ENCODE measurements at regions not wholly inside any gene's neighbourhood (a gene's known extent, or its start where the extent isn't known, plus 50 kb on each side); places are given as distances from the start of the nearest gene placed in this dataset.

DNA sequence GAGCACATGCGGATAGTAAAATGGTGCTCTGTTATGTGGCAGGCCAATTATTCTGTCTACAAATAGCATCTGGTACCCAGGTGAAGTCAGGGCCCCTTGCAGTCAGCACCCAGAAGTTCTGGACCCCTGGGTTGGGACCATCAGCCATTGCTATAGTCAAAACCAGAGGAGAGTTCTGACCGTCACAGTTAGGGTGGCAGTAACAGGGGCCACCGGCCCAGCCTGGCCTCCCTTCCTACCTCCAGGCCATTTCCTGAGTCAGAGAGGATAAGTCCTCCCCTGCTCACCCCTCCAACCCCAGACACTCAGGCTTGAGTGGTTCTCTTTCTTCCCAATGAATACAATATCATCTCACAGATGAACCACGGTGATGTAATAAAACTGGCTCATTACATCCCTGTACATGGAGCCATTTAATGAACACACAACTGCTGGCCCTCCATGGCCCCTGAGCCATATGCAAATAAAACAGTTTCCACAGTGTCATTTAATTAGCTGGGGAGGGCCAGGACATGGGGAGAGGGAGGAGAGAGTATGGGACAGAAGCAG, 673.6 kb downstream of the MATN1 start:
- H3K9ac ChIP-seq (ENCODE audit: low read length in 2 of 2), result no peak overlapping the region
- H3K27ac ChIP-seq (ENCODE audit: low read length), result no peak overlapping the region
- H3K27me3 ChIP-seq (ENCODE audit: control insufficient read depth in 1 of 2, insufficient read depth in 2 of 2, low read length in 2 of 2), result peaks cover 11 to 30% of the 10 kb centered on the region in 2 donors
- H3K4me3 ChIP-seq (ENCODE audit: low read length in 2 of 2), result no peak overlapping the region
- H3K4me1 ChIP-seq (ENCODE audit: control insufficient read depth, insufficient read depth, low read length), result no peaks in the 10 kb centered on the region
- H3K9me3 ChIP-seq (ENCODE audit: control insufficient read depth in 2 of 2, low read length in 2 of 2), result no peaks in the 10 kb centered on the region
- H3K36me3 ChIP-seq (ENCODE audit: control insufficient read depth in 2 of 2, insufficient read depth in 2 of 2, low read length in 2 of 2), result no peaks in the 10 kb centered on the region

DNA sequence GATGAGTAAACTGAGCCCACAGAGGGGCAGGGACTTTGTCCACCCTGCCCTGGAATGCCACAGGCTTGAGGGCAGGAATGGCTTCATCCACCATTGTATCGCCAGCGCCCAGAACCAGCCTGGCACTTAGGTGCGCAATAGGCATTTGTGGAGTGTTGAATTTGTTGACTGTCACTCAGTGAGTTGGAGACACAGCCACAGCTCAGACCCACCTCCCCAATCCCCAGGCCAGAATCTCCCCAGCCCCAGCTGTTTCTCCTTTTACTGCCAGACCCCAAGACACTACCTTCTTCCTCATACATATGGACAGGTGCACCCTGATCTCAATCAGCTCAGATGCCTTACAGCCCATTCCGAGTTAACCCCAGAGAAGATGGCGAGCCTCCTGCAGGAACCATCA, 674.5 kb downstream of the MATN1 start:
- H3K9me3 ChIP-seq (ENCODE audit: control insufficient read depth in 2 of 2, low read length in 2 of 2), result no peaks in the 10 kb centered on the region
- no peaks in the 10 kb centered on the region for H3K36me3 ChIP-seq (ENCODE audit: control insufficient read depth in 2 of 2, insufficient read depth in 2 of 2, low read length in 2 of 2)
- peaks cover 11 to 30% of the 10 kb centered on the region in 2 donors for H3K27me3 ChIP-seq (ENCODE audit: control insufficient read depth in 1 of 2, insufficient read depth in 2 of 2, low read length in 2 of 2)
- no peak overlapping the region for H3K9ac ChIP-seq (ENCODE audit: low read length in 2 of 2)
- H3K4me3 ChIP-seq (ENCODE audit: low read length in 2 of 2), result no peak overlapping the region
- no peaks in the 10 kb centered on the region for H3K4me1 ChIP-seq (ENCODE audit: control insufficient read depth, insufficient read depth, low read length)
- H3K27ac ChIP-seq (ENCODE audit: low read length), result no peak overlapping the region

DNA sequence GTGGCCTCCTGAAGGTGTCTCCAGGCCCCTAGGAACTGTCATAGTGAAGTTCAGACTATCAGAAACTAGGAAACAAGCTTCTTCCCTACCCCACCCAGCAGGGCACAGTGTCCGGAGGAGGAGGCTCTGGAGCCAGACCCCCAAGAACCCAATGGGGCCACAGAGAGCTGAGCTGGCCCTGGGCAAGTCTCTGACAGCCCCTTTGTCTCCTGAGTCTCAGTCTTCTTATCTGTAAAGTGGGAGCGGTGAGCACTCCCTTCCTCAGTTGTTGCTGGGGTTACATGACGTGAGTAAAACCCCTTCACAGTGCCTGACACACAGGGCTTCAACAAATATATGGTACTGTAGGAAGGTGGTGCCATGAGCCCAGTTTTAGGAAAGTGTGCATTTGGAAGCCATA, 675.8 kb downstream of the MATN1 start:
- H3K9me3 ChIP-seq (ENCODE audit: control insufficient read depth in 2 of 2, low read length in 2 of 2), result no peaks in the 10 kb centered on the region
- H3K27ac ChIP-seq (ENCODE audit: low read length), result no peak overlapping the region
- H3K4me3 ChIP-seq (ENCODE audit: low read length in 2 of 2), result no peak overlapping the region
- peaks cover 11 to 24% of the 10 kb centered on the region in 2 donors for H3K27me3 ChIP-seq (ENCODE audit: control insufficient read depth in 1 of 2, insufficient read depth in 2 of 2, low read length in 2 of 2)
- H3K9ac ChIP-seq (ENCODE audit: low read length in 2 of 2), result no peak overlapping the region
- H3K4me1 ChIP-seq (ENCODE audit: control insufficient read depth, insufficient read depth, low read length), result no peaks in the 10 kb centered on the region
- H3K36me3 ChIP-seq (ENCODE audit: control insufficient read depth in 2 of 2, insufficient read depth in 2 of 2, low read length in 2 of 2), result no peaks in the 10 kb centered on the region

DNA sequence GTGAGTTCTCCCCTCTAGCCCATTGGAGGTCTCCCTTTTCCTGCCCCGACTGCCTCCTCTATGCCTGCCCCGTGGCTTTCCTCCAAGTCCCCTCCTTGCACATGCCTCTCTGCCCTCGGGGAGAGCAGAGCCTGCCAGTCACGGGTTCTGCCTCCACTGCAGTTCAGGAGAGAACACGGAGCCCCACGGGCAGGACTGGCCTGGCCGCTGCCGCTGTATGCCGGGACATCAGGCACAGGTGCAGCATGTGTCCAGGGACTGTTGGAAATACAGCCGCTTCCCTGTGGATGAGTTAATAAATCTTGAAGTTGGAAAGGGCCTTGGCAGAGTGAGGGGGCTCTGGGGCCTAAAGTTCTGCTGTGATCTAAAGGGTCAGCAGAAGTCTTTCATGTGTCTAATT, 676.6 kb downstream of the MATN1 start:
- Histone ChIP-seq H3K36me3 (ENCODE audit: control insufficient read depth in 2 of 2, insufficient read depth in 2 of 2, low read length in 2 of 2) (no peaks in the 10 kb centered on the region), H3K9ac (ENCODE audit: low read length in 2 of 2) (no peak overlapping the region), H3K4me3 (ENCODE audit: low read length in 2 of 2) (no peak overlapping the region), H3K9me3 (ENCODE audit: control insufficient read depth in 2 of 2, low read length in 2 of 2) (no peaks in the 10 kb centered on the region), H3K4me1 (ENCODE audit: control insufficient read depth, insufficient read depth, low read length) (no peaks in the 10 kb centered on the region), H3K27me3 (ENCODE audit: control insufficient read depth in 1 of 2, insufficient read depth in 2 of 2, low read length in 2 of 2) (peaks cover 8 to 20% of the 10 kb centered on the region in 2 donors), H3K27ac (ENCODE audit: low read length) (no peak overlapping the region)

DNA sequence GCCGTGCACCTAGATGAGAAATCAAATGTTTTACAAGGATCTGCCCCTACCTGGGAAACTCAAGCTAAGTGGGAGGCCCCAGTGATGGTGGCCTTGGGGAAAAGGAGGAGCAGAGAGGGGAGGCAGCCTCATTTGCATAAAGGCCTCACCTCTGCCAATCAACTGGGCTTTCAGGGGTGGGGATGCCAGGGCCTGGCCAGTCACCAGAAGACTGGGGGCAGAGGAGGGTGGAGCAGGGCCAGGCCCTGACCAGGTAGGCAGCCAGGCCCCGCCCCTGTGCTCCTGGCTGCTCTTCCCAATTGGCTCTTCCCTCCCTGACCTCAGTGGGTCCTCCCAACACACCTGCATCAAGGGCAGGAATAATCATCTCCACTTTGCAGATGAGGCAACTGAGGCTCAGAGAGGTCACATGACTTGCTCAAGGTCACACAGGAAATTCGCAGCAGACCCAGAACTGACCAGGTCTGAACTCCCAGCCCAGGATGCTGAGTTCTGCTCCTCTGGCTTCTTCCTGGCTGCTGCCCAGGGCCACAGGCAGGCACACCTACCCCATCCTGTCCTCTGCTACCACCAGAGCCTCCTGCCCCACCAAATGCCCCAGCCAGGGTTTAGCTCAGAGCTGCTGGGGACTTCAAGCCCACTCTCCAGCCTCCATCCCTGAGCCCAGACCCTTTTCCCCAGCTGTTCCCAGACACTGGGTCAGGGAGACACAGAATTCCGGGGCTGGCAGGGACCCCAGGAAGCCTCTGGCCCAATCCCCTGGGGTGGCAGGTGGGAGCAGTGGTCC, 677.9 kb downstream of the MATN1 start:
- H3K4me3 ChIP-seq (ENCODE audit: low read length in 2 of 2), result no peak overlapping the region
- peaks cover 8 to 13% of the 10 kb centered on the region in 2 donors for H3K27me3 ChIP-seq (ENCODE audit: control insufficient read depth in 1 of 2, insufficient read depth in 2 of 2, low read length in 2 of 2)
- no peaks in the 10 kb centered on the region for H3K9me3 ChIP-seq (ENCODE audit: control insufficient read depth in 2 of 2, low read length in 2 of 2)
- no peak overlapping the region for H3K9ac ChIP-seq (ENCODE audit: low read length in 2 of 2)
- H3K36me3 ChIP-seq (ENCODE audit: control insufficient read depth in 2 of 2, insufficient read depth in 2 of 2, low read length in 2 of 2), result no peaks in the 10 kb centered on the region
- no peaks in the 10 kb centered on the region for H3K4me1 ChIP-seq (ENCODE audit: control insufficient read depth, insufficient read depth, low read length)
- H3K27ac ChIP-seq (ENCODE audit: low read length), result no peak overlapping the region

DNA sequence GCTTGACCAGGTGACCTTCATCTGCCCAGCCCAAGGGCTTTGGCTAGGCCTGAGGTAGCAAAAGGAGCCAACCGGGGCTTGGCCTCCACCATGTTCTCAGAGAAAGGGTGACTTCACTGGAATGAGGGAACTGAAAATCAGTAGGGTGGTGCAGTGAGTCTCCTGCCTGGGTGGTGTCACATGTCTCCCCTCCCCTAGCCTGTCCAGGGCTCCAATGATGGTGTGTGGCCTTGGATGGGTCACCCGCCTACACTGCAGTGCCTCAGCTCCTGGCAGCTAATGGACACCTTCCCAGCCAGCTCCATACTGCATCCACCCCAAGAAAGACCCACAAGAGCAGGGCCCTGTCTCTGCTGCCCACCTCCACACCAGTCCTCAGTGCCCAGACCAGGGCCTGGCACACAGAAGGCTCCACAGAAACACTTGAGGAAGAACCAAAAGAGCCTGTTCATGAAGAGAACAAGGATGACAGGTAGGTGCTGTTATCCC, 678.7 kb downstream of the MATN1 start:
- H3K9me3 ChIP-seq (ENCODE audit: control insufficient read depth in 2 of 2, low read length in 2 of 2), result no peaks in the 10 kb centered on the region
- no peaks in the 10 kb centered on the region for H3K36me3 ChIP-seq (ENCODE audit: control insufficient read depth in 2 of 2, insufficient read depth in 2 of 2, low read length in 2 of 2)
- H3K4me1 ChIP-seq (ENCODE audit: control insufficient read depth, insufficient read depth, low read length), result no peaks in the 10 kb centered on the region
- H3K27me3 ChIP-seq (ENCODE audit: control insufficient read depth in 1 of 2, insufficient read depth in 2 of 2, low read length in 2 of 2), result peaks cover 5 to 10% of the 10 kb centered on the region in 2 donors
- H3K27ac ChIP-seq (ENCODE audit: low read length), result no peak overlapping the region
- no peak overlapping the region for H3K4me3 ChIP-seq (ENCODE audit: low read length in 2 of 2)
- no peak overlapping the region for H3K9ac ChIP-seq (ENCODE audit: low read length in 2 of 2)

DNA sequence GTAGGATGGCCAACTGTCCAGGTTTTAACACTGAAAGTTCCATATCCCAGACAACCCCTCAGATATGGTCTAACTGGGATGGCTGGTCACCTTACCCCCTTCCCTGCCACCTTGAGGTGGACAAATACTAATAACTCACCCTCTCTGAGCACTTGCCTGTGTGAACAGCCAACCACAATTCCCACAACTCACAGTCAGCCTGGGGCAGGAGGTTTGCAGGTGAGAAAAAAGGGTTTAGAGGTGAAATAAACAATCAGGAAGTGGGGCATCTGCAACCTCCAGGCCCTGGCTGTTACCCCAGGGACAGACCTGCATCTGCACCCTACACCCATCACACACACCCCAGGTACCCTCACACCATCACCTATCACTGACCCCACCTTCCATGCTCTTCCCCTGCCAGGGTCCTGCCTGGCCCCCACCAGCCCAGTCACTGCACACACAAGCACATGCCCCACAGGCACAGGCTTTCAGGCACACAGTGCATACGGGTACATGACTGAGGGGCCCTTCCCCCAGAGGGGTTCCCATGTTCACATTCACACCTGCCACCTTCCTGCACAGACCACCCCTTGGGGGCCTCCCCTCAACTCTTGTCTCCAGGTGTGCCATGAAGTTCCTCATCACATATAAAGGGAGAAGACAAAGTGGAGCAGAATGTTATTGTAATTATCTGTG, 679.5 kb downstream of the MATN1 start:
- H3K9ac ChIP-seq (ENCODE audit: low read length in 2 of 2), result no peak overlapping the region
- H3K27me3 ChIP-seq (ENCODE audit: control insufficient read depth in 1 of 2, insufficient read depth in 2 of 2, low read length in 2 of 2), result peaks cover 4 to 9% of the 10 kb centered on the region in 2 donors
- no peak overlapping the region for H3K4me3 ChIP-seq (ENCODE audit: low read length in 2 of 2)
- no peaks in the 10 kb centered on the region for H3K4me1 ChIP-seq (ENCODE audit: control insufficient read depth, insufficient read depth, low read length)
- H3K36me3 ChIP-seq (ENCODE audit: control insufficient read depth in 2 of 2, insufficient read depth in 2 of 2, low read length in 2 of 2), result no peaks in the 10 kb centered on the region
- H3K27ac ChIP-seq (ENCODE audit: low read length), result no peak overlapping the region
- H3K9me3 ChIP-seq (ENCODE audit: control insufficient read depth in 2 of 2, low read length in 2 of 2), result no peaks in the 10 kb centered on the region

DNA sequence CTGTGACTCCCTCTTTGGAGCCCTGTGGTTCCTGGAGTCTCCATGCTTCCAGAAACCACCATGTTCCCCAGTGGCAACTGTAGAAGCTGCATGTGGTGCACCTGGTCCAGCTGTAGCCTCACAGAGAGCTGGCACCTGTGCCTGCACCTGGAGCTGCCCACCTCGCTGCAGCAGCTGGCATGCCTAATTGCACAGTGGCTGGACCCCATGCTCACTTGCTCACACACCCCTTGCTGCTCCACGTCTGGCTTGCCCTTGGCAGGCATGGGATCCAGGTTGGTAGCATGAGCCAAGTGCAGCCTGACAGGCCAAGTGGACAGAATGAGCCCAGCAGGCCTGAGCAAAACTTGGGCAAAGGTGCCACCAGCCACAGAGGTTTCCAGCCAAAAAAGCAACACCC, 680.1 kb downstream of the MATN1 start:
- no peaks in the 10 kb centered on the region for H3K4me1 ChIP-seq (ENCODE audit: control insufficient read depth, insufficient read depth, low read length)
- H3K9ac ChIP-seq (ENCODE audit: low read length in 2 of 2), result no peak overlapping the region
- H3K27ac ChIP-seq (ENCODE audit: low read length), result no peak overlapping the region
- H3K36me3 ChIP-seq (ENCODE audit: control insufficient read depth in 2 of 2, insufficient read depth in 2 of 2, low read length in 2 of 2), result no peaks in the 10 kb centered on the region
- no peaks in the 10 kb centered on the region for H3K9me3 ChIP-seq (ENCODE audit: control insufficient read depth in 2 of 2, low read length in 2 of 2)
- H3K27me3 ChIP-seq (ENCODE audit: control insufficient read depth in 1 of 2, insufficient read depth in 2 of 2, low read length in 2 of 2), result peaks cover 4% of the 10 kb centered on the region in 2 donors
- no peak overlapping the region for H3K4me3 ChIP-seq (ENCODE audit: low read length in 2 of 2)

DNA sequence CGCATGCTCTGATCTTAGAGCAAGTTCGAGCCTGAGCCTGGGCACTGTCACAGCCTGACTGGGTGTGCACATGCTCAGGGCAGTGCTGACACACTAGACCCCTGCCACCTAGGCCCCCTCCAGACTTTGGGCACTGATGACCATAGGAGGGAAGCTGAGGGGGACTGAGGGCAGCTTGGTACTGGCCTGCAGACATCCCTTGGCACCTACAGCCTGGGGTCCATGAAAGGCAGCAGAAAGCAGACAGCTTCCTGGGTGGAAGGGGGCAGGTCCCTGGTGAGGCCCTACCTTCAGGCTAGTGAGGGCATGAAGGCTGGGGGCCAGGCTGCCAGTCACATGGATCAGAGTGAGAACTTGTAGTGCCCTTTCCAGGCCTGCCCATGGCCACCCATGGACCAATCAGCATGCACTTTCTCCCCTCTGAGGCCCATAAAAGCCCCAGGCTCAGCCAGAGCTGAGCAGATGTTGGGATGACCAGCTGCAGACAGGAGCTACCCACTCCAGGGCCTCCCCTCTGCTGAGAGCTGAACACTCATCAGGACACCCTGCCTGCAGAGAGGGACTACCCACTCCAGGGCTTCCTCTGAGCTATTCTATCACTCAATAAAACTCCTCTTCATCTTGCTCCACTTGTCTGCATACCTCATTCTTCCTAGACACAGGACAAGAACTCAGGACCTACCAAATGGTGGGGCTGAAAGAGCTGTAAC, 680.8 kb downstream of the MATN1 start:
- no peaks in the 10 kb centered on the region for H3K36me3 ChIP-seq (ENCODE audit: control insufficient read depth in 2 of 2, insufficient read depth in 2 of 2, low read length in 2 of 2)
- H3K27ac ChIP-seq (ENCODE audit: low read length), result no peak overlapping the region
- no peak overlapping the region for H3K9ac ChIP-seq (ENCODE audit: low read length in 2 of 2)
- H3K27me3 ChIP-seq (ENCODE audit: control insufficient read depth in 1 of 2, insufficient read depth in 2 of 2, low read length in 2 of 2), result peaks cover 3 to 4% of the 10 kb centered on the region in 2 donors
- no peaks in the 10 kb centered on the region for H3K4me1 ChIP-seq (ENCODE audit: control insufficient read depth, insufficient read depth, low read length)
- no peak overlapping the region for H3K4me3 ChIP-seq (ENCODE audit: low read length in 2 of 2)
- H3K9me3 ChIP-seq (ENCODE audit: control insufficient read depth in 2 of 2, low read length in 2 of 2), result no peaks in the 10 kb centered on the region

DNA sequence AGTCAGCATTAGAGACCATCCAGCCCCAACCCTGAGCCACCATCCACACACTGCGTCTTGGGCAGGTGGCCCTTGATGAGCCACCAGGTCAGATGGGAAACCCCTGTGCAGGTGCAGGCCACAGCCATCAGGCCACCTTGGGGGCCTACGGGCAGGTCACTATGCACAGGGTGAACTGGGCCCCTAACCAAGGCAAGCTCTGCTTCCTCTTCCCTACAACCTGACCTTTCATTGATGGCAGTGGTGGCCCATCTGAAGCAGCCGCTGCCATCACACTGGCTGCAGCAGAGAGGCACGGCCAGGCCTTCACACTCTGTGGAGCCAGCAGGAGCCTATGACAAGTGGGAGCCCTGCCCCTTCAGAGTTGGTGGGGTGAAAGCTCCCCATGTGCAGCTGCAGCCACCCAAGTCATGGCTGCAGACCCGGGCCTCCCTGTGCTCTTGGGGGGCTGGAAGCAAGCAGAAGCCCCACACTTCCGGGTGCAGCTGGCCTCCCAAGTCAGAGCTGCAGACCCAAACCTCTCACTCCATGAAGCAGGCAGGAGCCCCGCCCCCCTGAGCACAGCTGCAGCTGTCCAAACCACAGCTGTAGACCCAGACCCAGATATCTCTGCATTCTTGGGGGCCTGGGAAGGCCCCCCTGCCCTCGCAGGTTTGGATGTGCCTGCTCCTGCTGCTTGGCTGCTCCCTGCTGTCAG, 681.5 kb downstream of the MATN1 start:
- Histone ChIP-seq H3K27me3 (ENCODE audit: control insufficient read depth in 1 of 2, insufficient read depth in 2 of 2, low read length in 2 of 2) (peaks cover 3 to 4% of the 10 kb centered on the region in 2 donors), H3K4me3 (ENCODE audit: low read length in 2 of 2) (no peak overlapping the region), H3K36me3 (ENCODE audit: control insufficient read depth in 2 of 2, insufficient read depth in 2 of 2, low read length in 2 of 2) (no peaks in the 10 kb centered on the region), H3K9me3 (ENCODE audit: control insufficient read depth in 2 of 2, low read length in 2 of 2) (no peaks in the 10 kb centered on the region), H3K9ac (ENCODE audit: low read length in 2 of 2) (no peak overlapping the region), H3K4me1 (ENCODE audit: control insufficient read depth, insufficient read depth, low read length) (no peaks in the 10 kb centered on the region), H3K27ac (ENCODE audit: low read length) (no peak overlapping the region)
